Stimulated activated CD8-positive, alpha-beta memory T cell treated with anti-CD3 and anti-CD28 coated beads, Interleukin-4, amount 100 ng/mL, for 4 hours (primary cell): ENCODE measurements at regions not wholly inside any gene's neighbourhood (a gene's known extent, or its start where the extent isn't known, plus 50 kb on each side); places are given as distances from the start of the nearest gene placed in this dataset.

ENCODE experiments used
- DNase-seq, 2 donors: peaks; one replicate each; pipeline ENCODE4 v3.0.0-alpha.2; 2020; ENCODE audit warnings: low read depth in 2 of 2, low spot score in 1 of 2

DNA sequence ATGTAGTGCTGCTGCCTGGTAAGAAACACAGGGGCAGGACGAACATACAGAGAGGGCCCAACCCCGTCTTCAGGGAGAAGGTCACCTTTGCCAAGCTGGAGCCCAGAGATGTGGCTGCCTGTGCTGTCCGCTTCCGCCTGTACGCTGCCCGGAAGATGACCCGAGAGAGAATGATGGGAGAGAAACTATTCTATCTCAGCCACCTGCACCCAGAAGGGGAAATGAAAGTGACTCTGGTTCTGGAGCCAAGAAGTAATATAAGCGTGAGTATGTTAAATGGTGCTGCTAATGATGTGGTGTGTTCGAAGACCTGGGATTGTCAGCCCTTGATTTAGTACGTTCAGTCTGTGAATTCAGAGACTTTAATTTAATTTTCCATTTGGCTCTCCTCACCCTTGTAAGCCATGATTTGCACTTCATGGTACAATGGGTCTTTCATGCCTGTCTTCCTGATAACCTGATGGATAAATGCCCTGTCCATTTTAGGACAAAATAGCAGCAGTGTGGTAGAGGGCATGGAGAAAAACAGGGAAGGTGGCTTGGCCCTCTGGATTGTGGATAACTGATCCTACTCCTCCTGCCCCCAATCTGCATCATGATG lies 318.9 kb downstream of the SNAPC1 start:
- no peak for DNase-seq

GRCh38 chr14:62081951-62082350 lies 319.7 kb downstream of the SNAPC1 start:
- no peak for DNase-seq

- no peak for DNase-seq
Observed at GRCh38 chr14:62082779-62083178, 320.6 kb downstream of the SNAPC1 start.

GRCh38 chr14:62084020-62084419 lies 321.8 kb downstream of the SNAPC1 start:
- no peak for DNase-seq

- DNase-seq = no peak
Observed at GRCh38 chr14:62087191-62087590, 325.0 kb downstream of the SNAPC1 start.

DNA sequence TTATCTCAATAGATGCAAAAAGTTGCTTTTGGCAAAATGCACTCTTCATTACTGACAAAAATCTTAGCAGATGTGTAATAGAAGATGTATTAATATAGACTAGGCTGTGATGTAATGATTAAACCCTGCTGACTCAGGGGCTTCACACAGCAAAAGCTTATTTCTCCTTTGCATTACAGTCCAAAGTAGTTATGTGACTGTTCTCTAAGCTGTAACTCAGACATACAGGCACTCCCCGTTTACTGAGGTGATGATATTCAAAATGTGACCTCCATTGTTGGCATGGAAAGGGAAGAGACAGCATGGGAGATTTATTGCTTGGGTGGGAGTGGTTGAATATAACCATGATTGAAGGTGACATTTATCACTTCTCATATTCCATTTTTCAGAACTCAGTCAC lies 331.5 kb downstream of the SNAPC1 start:
- DNase-seq = no peak

GRCh38 chr14:62097072-62097471 lies 334.9 kb downstream of the SNAPC1 start:
- DNase-seq = no peak

DNA sequence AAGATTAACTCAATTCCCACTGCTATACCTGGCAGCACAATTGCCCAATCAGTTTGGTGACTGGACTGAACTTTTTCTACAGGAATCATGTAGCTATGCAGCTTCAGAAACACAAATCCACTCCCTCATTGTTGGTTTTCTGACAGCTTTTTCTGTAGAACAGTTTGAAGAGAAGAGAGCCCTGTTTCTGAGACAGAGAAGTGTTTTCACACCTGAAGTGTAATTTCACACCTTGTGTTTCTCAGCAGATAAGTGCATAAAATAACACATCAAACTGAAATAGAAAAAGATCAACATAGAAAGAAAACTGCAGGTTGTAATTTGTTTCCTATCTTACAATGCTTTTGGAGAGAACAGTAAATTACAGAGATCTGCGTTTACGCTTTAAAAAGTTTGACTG lies 335.6 kb downstream of the SNAPC1 start:
- DNase-seq = no peak

DNA sequence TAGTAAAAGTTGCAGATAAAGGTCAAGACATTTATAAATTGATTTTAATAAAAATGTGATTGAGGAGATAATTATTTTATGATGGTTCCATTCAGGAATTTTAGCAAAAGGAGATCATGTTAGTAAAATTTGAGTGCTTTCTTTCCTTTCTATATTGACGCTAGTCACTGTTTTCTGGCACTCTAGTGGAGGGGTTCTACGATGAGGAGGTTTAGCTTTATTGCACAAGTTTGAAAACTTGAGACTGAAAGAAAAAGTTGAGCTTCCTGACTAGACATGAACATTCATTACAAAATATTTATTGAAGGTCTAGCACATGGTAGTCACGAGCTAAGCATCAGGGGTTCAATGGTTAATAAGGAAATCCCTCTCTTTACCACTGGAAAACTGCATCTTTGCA lies 336.1 kb downstream of the SNAPC1 start:
- DNase-seq = no peak

- DNase-seq = no peak
Observed at GRCh38 chr14:62099091-62099490, 336.9 kb downstream of the SNAPC1 start.

- no peak for DNase-seq
Observed at GRCh38 chr14:62101189-62101588, 339.0 kb downstream of the SNAPC1 start.

DNA sequence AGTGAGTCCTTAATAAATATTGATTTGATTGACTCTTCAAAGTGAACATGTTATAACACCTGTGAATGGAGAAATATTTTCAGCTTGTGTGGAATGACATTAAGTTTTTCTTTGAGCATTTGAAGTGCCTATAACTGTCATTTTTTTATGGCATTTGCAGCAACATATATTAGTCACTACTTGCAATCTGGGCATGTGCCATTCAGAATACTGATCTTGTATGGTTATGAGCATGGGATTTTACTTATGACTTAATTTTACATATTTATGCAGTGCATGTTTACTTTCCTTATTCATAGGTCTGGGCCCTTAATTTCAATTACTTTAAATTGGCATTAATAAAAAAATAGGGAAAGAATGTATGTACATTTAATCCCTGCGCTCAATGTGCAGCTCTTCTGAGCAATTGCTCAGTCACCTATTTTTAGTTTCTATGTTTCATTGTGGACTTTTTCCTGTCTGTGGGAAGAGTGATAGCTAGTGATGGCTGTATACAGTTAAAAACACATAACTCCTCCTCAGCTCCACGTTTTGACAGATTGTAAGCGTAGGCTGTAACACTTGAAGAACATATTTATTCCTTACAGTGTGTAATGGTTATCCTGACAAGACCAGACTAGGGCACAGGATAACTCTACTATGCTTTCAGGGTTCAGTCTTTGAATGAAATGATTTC lies 339.6 kb downstream of the SNAPC1 start:
- DNase-seq = no peak

DNA sequence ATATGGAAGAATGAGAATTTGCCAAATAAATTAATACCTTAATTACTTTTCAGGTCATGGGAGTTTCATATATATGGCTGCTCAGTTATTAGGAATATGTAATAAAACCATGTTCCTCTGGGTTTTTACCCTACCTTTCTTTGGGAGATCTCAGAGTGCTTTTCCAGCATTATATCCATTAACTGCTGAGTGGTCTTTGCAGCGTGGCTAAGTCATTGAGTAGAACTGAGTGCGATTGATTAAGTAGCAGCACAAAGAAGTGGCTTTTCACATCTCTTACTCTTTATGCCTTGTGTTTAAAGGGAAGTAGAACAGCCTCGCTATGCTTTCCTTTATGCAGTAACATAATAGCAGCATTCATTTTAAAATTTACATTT lies 340.1 kb downstream of the SNAPC1 start:
- no peak for DNase-seq

- DNase-seq = no peak
Observed at GRCh38 chr14:62103464-62103863, 341.2 kb downstream of the SNAPC1 start.

DNA sequence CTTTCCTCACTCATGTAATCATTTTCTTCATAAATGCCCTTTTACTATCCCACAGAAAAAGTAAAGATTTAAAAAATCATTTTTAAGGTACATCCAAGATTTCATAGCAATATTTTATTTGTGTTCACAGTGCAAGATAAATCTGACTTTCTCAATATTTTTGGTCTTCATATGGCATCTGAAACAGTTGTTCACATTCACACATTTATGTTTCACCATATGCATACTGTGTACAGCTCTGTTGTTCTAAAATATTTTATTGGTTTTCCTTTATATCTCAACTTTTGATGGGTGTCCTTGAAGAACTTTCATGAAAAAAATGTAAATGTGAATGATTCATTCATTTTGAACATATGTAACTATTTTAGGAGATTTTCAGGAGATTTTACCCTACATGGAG lies 348.7 kb downstream of the SNAPC1 start:
- no peak for DNase-seq

DNA sequence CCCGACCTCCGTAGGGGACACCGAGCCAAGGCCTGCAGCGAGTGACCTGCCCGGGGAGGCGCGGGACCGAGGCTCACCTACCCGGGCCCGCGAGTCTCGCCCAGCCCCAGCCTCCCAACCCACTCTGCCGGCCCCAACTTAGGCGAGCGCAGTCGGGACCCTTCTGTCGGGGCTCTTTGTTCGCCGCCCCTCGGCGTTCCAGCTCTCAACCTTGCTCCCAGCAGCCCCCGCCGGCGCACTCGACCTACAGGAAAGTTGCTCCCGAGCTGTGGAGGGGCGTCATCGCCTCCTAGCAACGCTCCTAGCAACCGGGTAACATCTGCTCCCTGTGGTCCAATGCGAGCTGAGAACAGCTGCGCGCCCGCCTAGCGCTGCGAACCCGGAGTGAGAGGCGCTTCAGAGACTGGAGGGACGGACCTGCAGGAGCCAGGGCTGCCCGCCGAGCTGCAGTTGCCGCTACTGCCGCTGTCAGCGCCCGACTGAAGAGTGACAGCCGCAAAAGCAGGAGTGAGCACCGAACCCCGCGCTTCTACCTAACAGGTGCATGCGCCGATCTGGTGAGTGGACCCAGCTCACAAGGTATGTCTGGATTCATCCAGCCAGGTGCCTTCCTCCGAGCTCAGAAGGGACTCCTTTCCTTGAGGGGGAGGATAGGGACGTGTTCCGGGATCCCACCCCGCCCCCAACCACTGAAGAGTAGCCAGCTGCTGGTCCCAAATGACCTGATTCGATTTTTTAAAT lies 355.0 kb downstream of the SNAPC1 start:
- peak; percentile 9 to 11 for DNase-seq

DNA sequence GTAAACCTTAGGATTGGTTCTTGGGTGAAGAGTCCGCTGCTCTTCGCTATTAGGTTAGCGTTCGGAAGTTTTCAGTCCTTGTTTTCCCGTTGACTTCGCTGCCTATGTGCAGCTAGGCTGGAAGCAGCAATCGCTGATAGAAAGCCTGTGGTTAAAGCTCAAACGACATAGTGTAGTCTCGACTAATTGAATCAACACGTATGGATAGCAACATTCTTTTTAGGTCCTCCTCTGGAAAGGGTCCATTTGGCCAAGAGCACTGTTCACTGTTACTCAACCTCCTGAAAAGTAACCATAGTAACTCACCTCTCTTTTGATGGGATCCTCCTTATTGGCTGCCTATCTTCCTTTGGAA lies 355.5 kb downstream of the SNAPC1 start:
- no peak for DNase-seq

DNA sequence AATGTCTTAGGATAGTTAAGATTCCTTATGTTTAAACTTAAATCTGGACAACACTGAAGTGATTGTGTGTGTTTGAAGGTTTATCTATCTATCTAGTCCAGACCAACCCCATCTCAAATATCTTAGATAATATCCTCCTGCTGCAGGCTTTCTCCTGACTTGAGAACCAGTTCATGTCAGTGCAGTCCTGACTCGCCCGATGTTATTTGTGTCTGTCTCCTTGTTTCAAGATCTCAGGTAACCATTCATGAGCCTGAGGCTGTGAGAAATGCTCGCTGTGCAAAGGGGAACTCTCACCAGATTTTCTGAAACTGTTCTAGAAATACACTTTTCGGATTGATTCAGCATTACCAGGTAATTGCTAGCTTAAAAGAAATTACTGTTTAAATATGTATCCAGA lies 356.2 kb downstream of the SNAPC1 start:
- no peak for DNase-seq

DNA sequence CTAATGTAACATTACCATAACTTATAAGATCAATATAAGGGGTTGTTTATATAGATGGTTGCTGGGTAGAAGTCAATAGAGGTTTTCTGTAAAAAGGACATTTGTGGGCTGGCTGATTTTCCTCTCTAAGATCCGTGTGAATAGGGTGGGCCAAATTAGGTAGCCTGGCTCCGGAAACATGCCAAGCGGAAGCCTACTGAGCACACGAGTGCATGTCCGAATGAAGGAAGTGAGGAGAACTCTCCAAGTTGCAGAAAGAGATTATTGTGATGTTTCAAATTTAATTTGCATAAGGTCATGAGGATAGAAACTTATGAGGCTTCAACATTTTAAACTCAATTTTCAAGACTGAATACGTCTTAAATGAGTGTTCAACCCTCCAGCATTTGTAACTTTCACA lies 356.7 kb downstream of the SNAPC1 start:
- no peak for DNase-seq

DNA sequence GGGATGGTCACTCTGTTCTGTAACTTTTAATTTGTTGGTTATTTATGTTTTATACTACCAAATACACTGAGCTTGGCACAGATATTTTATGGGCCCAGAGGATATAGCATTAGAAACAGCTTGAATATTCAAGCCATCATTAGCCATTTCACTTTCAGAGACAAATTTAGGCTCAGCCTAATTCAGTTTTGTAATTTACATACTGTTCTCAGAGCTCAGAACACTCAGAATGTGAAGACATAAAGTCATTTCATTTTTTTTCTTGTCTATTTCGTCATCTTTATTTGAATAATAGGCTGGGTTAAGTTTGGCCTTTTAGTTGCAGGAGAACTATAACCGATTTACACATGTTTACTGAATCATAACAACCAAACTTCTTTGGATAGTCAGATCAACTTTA lies 361.7 kb downstream of the SNAPC1 start:
- no peak for DNase-seq

- DNase-seq = no peak
Observed at GRCh38 chr14:62125793-62126192, 363.6 kb downstream of the SNAPC1 start.

- DNase-seq = no peak
Observed at GRCh38 chr14:62126879-62127478, 364.8 kb downstream of the SNAPC1 start.
